Esophagus muscularis mucosa (tissue), 3 donors: ENCODE measurements at regions not wholly inside any gene's neighbourhood (a gene's known extent, or its start where the extent isn't known, plus 50 kb on each side); places are given as distances from the start of the nearest gene placed in this dataset.

Source experiments
- EP300 ChIP-seq: sonication (generic); formaldehyde crosslinking; IDR thresholded peaks from one replicate; pipeline ENCODE4 v1.6.1; 2017; ENCODE audit warnings: antibody characterized with exemption
- TF ChIP-seq, protein P1 (sequence below), 3 experiments: fragments of 200-600 bp in 2 of 3; fragments of 450-650 bp in 1 of 3; sonication (generic) in 2 of 3; IDR thresholded peaks; one replicate each; pipeline ENCODE4 v1.5.1; 2017 to 2019; ENCODE audit warnings: antibody characterized with exemption in 3 of 3, mild to moderate bottlenecking in 2 of 3, moderate library complexity in 1 of 3

- no peak for TF ChIP-seq EP300
- TF ChIP-seq, protein P1, sequence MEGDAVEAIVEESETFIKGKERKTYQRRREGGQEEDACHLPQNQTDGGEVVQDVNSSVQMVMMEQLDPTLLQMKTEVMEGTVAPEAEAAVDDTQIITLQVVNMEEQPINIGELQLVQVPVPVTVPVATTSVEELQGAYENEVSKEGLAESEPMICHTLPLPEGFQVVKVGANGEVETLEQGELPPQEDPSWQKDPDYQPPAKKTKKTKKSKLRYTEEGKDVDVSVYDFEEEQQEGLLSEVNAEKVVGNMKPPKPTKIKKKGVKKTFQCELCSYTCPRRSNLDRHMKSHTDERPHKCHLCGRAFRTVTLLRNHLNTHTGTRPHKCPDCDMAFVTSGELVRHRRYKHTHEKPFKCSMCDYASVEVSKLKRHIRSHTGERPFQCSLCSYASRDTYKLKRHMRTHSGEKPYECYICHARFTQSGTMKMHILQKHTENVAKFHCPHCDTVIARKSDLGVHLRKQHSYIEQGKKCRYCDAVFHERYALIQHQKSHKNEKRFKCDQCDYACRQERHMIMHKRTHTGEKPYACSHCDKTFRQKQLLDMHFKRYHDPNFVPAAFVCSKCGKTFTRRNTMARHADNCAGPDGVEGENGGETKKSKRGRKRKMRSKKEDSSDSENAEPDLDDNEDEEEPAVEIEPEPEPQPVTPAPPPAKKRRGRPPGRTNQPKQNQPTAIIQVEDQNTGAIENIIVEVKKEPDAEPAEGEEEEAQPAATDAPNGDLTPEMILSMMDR (IDR thresholded peaks at IDR 0.05): no peak
Observed at GRCh38 chr15:81558056-81558455, 184.0 kb upstream of the TMC3 start.
